Glomerular endothelial cell (primary cell): ENCODE measurements at regions not wholly inside any gene's neighbourhood (a gene's known extent, or its start where the extent isn't known, plus 50 kb on each side); places are given as distances from the start of the nearest gene placed in this dataset.
A peak's percentile ranks its signal among the peaks of the same experiment; 100 is the strongest.

Experiments
- DNase-seq: peaks from one replicate; pipeline ENCODE4 v3.0.0-alpha.2; 2011; ENCODE audit warnings: low read depth, low spot score; ENCODE audit errors: extremely low read depth

DNA sequence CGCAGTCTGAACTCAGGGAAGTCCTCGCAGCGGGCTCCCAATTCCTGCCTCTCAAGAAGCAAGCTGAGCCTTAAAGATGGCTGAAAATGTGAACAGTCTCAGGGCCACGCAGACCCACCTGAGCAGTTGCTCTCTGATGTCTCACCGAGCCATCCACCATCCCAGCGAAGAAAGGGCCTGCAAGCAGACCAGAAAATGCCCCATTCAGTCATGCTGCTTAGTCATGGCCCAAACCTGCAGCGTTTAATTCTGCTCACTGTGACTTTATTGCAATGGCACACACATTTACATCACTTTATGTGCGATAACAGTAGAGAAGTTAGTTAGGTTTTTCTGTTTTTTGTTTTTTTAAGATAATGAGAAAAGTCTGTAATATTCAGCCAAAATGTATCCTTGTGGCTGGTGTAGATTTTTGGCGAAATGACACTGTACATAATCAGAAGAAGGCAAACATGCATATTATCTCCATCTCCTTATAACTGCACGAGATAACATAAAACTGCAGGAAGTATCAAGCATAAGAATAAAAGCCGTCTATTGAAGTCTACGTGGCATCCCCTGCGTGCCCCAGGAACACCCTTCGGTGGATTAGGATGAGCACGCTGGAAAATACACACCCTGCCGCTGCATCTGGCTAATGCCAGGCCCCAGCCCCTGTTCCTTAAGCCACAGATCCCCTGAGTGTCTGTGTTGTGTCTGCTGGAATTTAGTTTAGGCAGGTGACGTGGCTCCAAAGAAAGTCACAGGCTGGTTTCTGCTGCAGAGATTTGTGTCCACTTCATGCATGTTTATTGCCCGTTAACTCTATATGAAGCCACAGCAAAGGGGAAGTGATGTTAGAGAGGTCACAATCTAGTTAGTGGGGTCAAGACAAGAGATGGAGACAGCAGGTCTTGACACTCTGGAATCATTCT lies 119.8 kb upstream of the IRF2BP2 start:
- no peak for DNase-seq

DNA sequence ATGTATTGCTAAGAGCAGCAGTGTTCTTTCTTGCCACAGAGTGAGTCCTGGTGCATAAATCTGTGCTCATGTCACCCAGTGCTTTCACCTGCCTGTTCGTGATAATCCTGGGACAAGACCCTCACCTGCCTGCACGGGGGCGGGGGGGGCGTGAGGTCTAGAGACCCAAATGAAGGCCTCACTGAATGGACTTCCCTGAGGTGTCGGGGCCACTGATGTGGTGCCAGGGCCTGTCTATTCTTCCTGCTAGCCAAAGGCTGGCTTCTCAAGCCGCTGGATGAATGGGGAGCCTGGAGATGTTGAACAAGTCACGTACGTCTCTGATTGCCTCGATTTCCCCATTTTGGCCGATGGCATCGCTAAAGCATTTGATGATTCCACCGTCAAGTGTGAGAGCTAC lies 118.8 kb upstream of the IRF2BP2 start:
- no peak for DNase-seq

GRCh38 chr1:234727018-234727940 lies 117.3 kb upstream of the IRF2BP2 start:
- no peak for DNase-seq

- DNase-seq: no peak
Measured at GRCh38 chr1:234726359-234726943, 116.5 kb upstream of the IRF2BP2 start.

- DNase-seq: no peak
Measured at GRCh38 chr1:234725177-234726132, 115.5 kb upstream of the IRF2BP2 start.

- DNase-seq: peak; percentile 93
Measured at GRCh38 chr1:234724516-234725176, 114.7 kb upstream of the IRF2BP2 start.

DNA sequence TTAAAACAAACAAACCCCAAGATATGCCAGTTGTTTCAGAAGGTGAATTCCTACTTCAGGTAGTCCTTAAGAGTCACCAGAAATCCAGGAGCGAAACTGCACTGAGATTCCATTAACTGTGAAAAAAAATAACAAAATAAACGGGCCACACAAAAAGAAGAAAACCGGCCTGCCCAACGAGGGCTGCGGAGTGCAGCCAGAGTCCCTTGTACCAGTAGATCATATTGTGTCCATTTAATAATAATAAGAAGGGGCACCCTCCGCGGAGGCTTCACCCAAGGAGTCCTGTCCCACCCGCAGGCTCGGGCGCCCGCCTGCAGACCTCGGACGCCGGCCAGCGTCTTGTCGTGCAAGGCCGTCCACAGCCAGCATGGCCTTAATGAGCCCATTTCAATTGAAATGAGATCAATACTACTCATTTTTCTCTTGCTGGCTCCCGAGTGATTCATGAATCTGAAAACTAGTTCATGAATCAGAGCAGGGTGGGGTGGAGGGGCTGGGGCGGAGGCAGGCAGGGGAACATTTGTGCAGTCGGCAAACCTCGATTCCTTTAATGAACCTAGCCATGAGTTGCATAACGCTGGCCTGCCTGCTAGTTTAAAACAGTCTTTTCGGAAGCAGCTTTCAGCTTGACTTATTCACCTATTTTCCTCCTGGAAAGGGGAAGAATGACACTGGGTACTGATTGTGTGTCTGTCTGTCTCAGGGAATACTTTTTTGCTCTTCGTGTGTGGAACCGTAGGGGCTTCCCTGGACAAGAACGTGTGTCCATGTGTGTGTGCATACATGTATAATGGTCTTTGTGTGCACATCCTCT lies 113.1 kb upstream of the IRF2BP2 start:
- DNase-seq: no peak

- no peak for DNase-seq
Measured at GRCh38 chr1:234722270-234722704, 112.3 kb upstream of the IRF2BP2 start.

DNA sequence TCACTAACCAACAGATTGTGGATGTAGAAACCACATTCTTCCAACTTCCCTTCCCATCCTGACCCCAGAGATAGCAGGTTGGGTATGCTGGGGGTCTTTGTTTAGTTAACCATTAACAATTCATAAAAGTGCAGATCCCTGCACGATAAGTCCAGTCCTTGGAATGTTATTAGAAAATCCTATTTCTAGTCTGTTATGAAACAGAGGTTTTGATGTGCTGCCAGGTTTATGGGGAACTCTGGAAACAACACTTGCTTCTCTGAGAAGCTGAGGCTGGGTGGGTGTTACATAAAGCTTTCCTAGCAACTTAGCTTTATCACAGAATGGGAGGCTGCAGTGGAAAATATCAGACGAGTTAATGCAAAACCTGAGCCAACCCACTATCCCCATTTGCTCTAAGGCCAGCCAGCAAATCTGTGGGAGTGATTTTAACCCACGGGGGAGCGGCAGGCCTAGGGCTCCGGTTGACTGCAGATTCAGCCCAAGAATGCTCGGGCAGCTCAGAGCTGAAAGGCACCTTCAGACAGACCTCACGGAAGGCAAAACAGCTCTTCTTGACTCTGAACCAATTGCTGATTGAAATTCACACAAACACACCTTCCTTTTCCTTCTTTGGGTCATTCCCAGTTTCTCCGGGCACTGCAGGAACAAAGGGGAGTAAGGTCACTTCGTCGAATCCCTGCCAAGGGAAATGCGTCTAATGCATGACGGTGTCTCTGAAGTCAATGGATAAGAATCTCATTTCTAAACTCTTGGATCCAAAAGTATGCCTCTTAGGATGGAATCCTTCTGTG lies 111.7 kb upstream of the IRF2BP2 start:
- peak; percentile 95 for DNase-seq

GRCh38 chr1:234720709-234721441 lies 110.9 kb upstream of the IRF2BP2 start:
- no peak for DNase-seq

DNA sequence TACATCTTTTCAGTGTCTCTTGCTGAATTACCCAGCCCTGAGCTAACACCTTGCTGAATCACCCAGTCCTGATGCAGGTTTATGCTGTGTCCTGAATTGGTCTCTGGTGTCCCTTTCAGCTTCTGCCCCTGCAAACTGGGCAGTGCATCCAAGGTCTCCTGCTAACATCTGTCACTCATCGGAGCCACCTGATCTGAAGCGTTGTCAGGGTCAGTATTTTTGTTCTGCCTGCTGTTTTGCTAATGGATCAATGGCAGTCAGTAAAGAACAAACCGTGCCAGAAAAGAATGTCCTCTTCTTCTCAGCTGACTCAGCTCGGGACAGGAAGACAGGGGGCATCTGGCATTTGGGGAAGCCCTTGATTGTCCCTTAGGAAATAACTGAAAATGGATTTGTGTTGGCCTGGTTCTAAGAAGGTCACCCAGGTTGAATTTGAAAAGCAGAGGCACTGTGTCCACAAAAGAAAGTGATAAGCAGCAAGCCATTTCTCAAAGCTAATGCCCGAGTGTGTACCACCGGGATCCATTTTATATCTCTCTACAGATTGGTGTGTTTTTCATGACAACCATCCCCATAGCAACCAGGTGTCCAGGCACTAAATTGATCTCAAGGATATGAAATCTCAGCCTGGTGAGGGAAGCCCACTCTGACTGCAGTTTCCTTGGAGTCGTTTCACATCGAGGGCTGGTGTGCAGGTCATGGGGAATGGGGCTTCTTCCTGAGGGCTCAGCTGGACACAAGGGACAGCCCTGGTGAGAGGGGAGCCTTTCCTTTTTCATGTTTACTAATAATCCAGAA lies 109.7 kb upstream of the IRF2BP2 start:
- no peak for DNase-seq

- no peak for DNase-seq
Measured at GRCh38 chr1:234718496-234719453, 108.8 kb upstream of the IRF2BP2 start.

DNA sequence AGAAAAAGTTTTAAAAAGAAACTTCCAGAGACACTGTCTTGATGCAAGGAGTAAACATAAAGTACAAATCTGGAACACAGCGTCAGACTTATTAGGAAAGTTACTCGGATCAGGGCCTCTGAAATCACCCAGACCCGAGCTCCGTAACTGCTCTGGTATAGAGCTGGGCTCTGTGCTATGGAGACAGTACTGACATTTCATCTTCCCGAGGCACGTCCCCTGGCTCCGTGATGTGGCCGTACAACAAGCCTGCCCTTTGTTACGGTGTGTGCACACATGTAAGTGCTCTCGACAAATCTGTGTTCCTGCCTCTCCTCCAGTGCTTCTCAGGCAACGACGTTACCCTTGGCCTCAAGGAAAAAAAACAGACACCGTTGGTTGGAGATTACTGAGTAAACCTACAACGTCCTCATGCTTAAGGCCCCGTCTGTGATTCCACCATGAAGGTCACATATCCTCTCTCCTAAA lies 107.0 kb upstream of the IRF2BP2 start:
- DNase-seq: no peak

GRCh38 chr1:234715252-234716014 lies 105.5 kb upstream of the IRF2BP2 start:
- DNase-seq: no peak
